IMR-90 (cell line): ENCODE measurements at regions not wholly inside any gene's neighbourhood (a gene's known extent, or its start where the extent isn't known, plus 50 kb on each side); places are given as distances from the start of the nearest gene placed in this dataset.

Experiments used
- ATAC-seq: fragments of 200-7000 bp; cut with Tn5 transposase; 2 replicates; pipeline ENCODE4 v1.9.1; 2020; ENCODE audit warnings: low read depth, mild to moderate bottlenecking, moderate library complexity
- BruUV-seq: library from RNA; stranded (reverse); fragments of 400-500 nt; replicated peaks from 2 replicates; lab custom pipeline; 2021; lab: Mats Ljungman, UMichigan
- CTCF ChIA-PET: fragments of 300-600 bp; formaldehyde crosslinking; extraction: SDS; loops from one replicate; lab custom pipeline; 2021; ENCODE audit warnings: antibody characterized with exemption; lab: Yijun Ruan, JAX
- POLR2A ChIA-PET: fragments of 300-600 bp; sonication (Branson Sonifier 250); formaldehyde crosslinking; loops from one replicate; lab custom pipeline; 2022; ENCODE audit warnings: antibody characterized with exemption; ENCODE audit not compliant: unreplicated experiment; lab: Charles Lee
- DNase-seq: peaks from one replicate; pipeline ENCODE4 v3.0.0; 2013
- H2AFZ ChIP-seq: replicated peaks from 2 replicates; pipeline ENCODE3; 2013; ENCODE audit warnings: low read length, mild to moderate bottlenecking; ENCODE audit not compliant: poor library complexity
- H2AK5ac ChIP-seq: 2 replicates; pipeline ENCODE4 v1.6.1; 2013; ENCODE audit warnings: low read depth, low read length, inconsistent platforms
- H2AK9ac ChIP-seq: replicated peaks from 2 replicates; pipeline ENCODE3; 2013; ENCODE audit warnings: mild to moderate bottlenecking, low read depth, low read length, moderate library complexity; ENCODE audit not compliant: poor library complexity
- H2BK120ac ChIP-seq: 2 replicates; pipeline ENCODE4 v1.6.1; 2013; ENCODE audit warnings: low read depth, low read length, inconsistent platforms
- H2BK15ac ChIP-seq: 3 replicates; pipeline ENCODE4 v1.6.1; 2013; ENCODE audit warnings: low read depth, low read length, inconsistent platforms
- H2BK20ac ChIP-seq: 2 replicates; pipeline ENCODE4 v1.6.1; 2013; ENCODE audit warnings: low read depth, mild to moderate bottlenecking, inconsistent platforms, low read length, moderate library complexity
- H2BK5ac ChIP-seq: 2 replicates; pipeline ENCODE4 v1.6.1; 2013; ENCODE audit warnings: mild to moderate bottlenecking, low read depth, low read length, inconsistent platforms; ENCODE audit not compliant: poor library complexity, severe bottlenecking
- H3K14ac ChIP-seq: replicated peaks from 2 replicates; pipeline ENCODE4 v1.6.1; 2013; ENCODE audit warnings: low read depth, low read length, inconsistent platforms
- H3K18ac ChIP-seq: 2 replicates; pipeline ENCODE4 v1.6.1; 2013; ENCODE audit warnings: low read depth, low read length, control low read depth
- H3K23ac ChIP-seq: 2 replicates; pipeline ENCODE4 v1.6.1; 2013; ENCODE audit warnings: low read depth, low read length, inconsistent platforms
- H3K27ac ChIP-seq: 2 replicates; pipeline ENCODE4 v1.5.1; 2013; ENCODE audit warnings: mild to moderate bottlenecking, control low read depth, low read length; ENCODE audit not compliant: insufficient read depth
- H3K27me3 ChIP-seq: 2 replicates; pipeline ENCODE4 v1.6.1; 2013; ENCODE audit warnings: low read length; ENCODE audit not compliant: control insufficient read depth, insufficient read depth
- H3K36me3 ChIP-seq: 2 replicates; pipeline ENCODE4 v1.6.1; 2013; ENCODE audit warnings: low read length, mixed read lengths; ENCODE audit not compliant: control insufficient read depth, insufficient read depth
- H3K4ac ChIP-seq: 2 replicates; pipeline ENCODE4 v1.6.1; 2013; ENCODE audit warnings: low read depth, low read length, inconsistent platforms
- H3K4me1 ChIP-seq: 2 replicates; pipeline ENCODE4 v1.6.1; 2013; ENCODE audit warnings: low read length, mixed read lengths; ENCODE audit not compliant: control insufficient read depth, insufficient read depth
- H3K4me2 ChIP-seq: 2 replicates; pipeline ENCODE4 v1.6.1; 2013; ENCODE audit warnings: low read depth, mild to moderate bottlenecking, control low read depth, low read length, moderate library complexity
- H3K4me3 ChIP-seq: 2 replicates; pipeline ENCODE4 v1.5.1; 2013; ENCODE audit warnings: low read depth, mild to moderate bottlenecking, control low read depth, low read length, moderate library complexity; ENCODE audit not compliant: insufficient read depth
- H3K56ac ChIP-seq: 2 replicates; pipeline ENCODE4 v1.6.1; 2013; ENCODE audit warnings: low read length, inconsistent platforms; ENCODE audit not compliant: insufficient read depth; ENCODE audit errors: extremely low read depth
- H3K79me1 ChIP-seq, 2 experiments: 2 replicates each; pipeline ENCODE4 v1.6.1; 2013; ENCODE audit warnings: low read length in 2 of 2, inconsistent platforms in 1 of 2, low read depth in 1 of 2
- H3K9ac ChIP-seq: 2 replicates; pipeline ENCODE4 v1.6.1; 2013; ENCODE audit warnings: low read depth, low read length, control low read depth
- H3K9me1 ChIP-seq: 2 replicates; pipeline ENCODE4 v1.6.1; 2013; ENCODE audit warnings: low read length, inconsistent platforms; ENCODE audit not compliant: insufficient read depth
- H3K9me3 ChIP-seq: 2 replicates; pipeline ENCODE4 v1.6.1; 2013; ENCODE audit warnings: low read length; ENCODE audit not compliant: control insufficient read depth, insufficient read depth
- H4K20me1 ChIP-seq: 2 replicates; pipeline ENCODE4 v1.6.1; 2013; ENCODE audit warnings: low read length, inconsistent platforms; ENCODE audit not compliant: insufficient read depth
- H4K5ac ChIP-seq: 2 replicates; pipeline ENCODE4 v1.6.1; 2013; ENCODE audit warnings: mild to moderate bottlenecking, low read depth, low read length, control low read depth
- H4K8ac ChIP-seq, 2 experiments: 2 replicates each; pipeline ENCODE4 v1.6.1; 2013; ENCODE audit warnings: low read depth in 2 of 2, low read length in 2 of 2, control low read depth in 1 of 2, inconsistent platforms in 1 of 2
- H4K91ac ChIP-seq: 2 replicates; pipeline ENCODE4 v1.6.1; 2013; ENCODE audit warnings: low read depth, low read length, inconsistent platforms; ENCODE audit not compliant: insufficient read depth
- BHLHE40 ChIP-seq: fragments of 150-350 bp; IDR thresholded peaks from 2 replicates; pipeline ENCODE4 v1.6.1; 2016; ENCODE audit warnings: mild to moderate bottlenecking, low read depth, low read length
- CEBPB ChIP-seq: IDR thresholded peaks from 2 replicates; pipeline ENCODE4 v1.6.1; 2012; ENCODE audit warnings: low read depth, low read length, improper control_type of control experiment
- CHD1 ChIP-seq: IDR thresholded peaks from 2 replicates; pipeline ENCODE4 v1.6.1; 2012; ENCODE audit warnings: low read depth, low read length, improper control_type of control experiment
- FOS ChIP-seq: fragments of 150-350 bp; IDR thresholded peaks from 2 replicates; pipeline ENCODE4 v1.6.1; 2016; ENCODE audit warnings: low read depth, low read length
- MAFK ChIP-seq: IDR thresholded peaks from 2 replicates; pipeline ENCODE4 v1.6.1; 2012; ENCODE audit warnings: low read depth, low read length, improper control_type of control experiment
- MAZ ChIP-seq: IDR thresholded peaks from 2 replicates; pipeline ENCODE4 v1.6.1; 2012; ENCODE audit warnings: low read depth, mild to moderate bottlenecking, low read length, improper control_type of control experiment, moderate library complexity, borderline replicate concordance
- MXI1 ChIP-seq: IDR thresholded peaks from 2 replicates; pipeline ENCODE4 v1.6.1; 2012; ENCODE audit warnings: low read depth, mild to moderate bottlenecking, low read length, moderate library complexity, borderline replicate concordance
- NFE2L2 ChIP-seq: fragments of 150-350 bp; IDR thresholded peaks from 2 replicates; pipeline ENCODE4 v1.6.1; 2016; ENCODE audit warnings: low read depth, mild to moderate bottlenecking, low read length
- POLR2A ChIP-seq: IDR thresholded peaks from 2 replicates; pipeline ENCODE4 v1.6.1; 2012; ENCODE audit warnings: mild to moderate bottlenecking, low read depth, low read length
- RAD21 ChIP-seq: IDR thresholded peaks from 2 replicates; pipeline ENCODE4 v1.6.1; 2012; ENCODE audit warnings: low read length, improper control_type of control experiment
- RCOR1 ChIP-seq: IDR thresholded peaks from 2 replicates; pipeline ENCODE4 v1.6.1; 2012; ENCODE audit warnings: mild to moderate bottlenecking, low read length, improper control_type of control experiment; ENCODE audit not compliant: insufficient replicate concordance
- RFX5 ChIP-seq: IDR thresholded peaks from 2 replicates; pipeline ENCODE4 v1.8.0; 2012; ENCODE audit warnings: low read depth, mild to moderate bottlenecking, low read length, moderate library complexity
- SMC3 ChIP-seq: fragments of 150-350 bp; IDR thresholded peaks from 2 replicates; pipeline ENCODE4 v1.6.1; 2016; ENCODE audit warnings: low read depth, mild to moderate bottlenecking, antibody characterized with exemption, low read length, moderate library complexity
- WGBS, 2 experiments: methylation state at CpG; one replicate each; pipeline versions ENCODE4 v1.1.5 to v1.1.7; 2013; ENCODE audit warnings: missing lambda C conversion rate in 2 of 2; ENCODE audit not compliant: insufficient read length in 1 of 2; ENCODE audit errors: extremely low coverage in 2 of 2; 5-methylcytosine and 5-hydroxymethylcytosine counted together
- dilution Hi-C: fragments of 300-500 bp; cut with HindIII; formaldehyde crosslinking; loops from one replicate; pipeline ENCODE4 v1.14.3; 2018; ENCODE audit warnings: low sequenced_read_pairs; ENCODE audit not compliant: unreplicated experiment
- in situ Hi-C: fragments of 300-500 bp; cut with MboI; formaldehyde crosslinking; loops from 3 replicates; pipeline ENCODE4 v1.14.3; 2019; ENCODE audit warnings: low sequenced_read_pairs, inconsistent platforms, mixed read lengths
- intact Hi-C: fragments of 100-400 bp; cut with micrococcal nuclease; formaldehyde crosslinking; loops from 2 replicates; pipeline ENCODE4 v1.10.0; 2022
- TF ChIP-seq, protein P1 (sequence below): fragments of 150-350 bp; IDR thresholded peaks from 2 replicates; pipeline ENCODE4 v1.6.1; 2016; ENCODE audit warnings: low read depth, mild to moderate bottlenecking, low read length, moderate library complexity, borderline replicate concordance
- TF ChIP-seq, protein P2 (sequence below): fragments of 150-350 bp; IDR thresholded peaks from 2 replicates; pipeline ENCODE4 v1.6.1; 2017; ENCODE audit warnings: mild to moderate bottlenecking, antibody characterized with exemption, low read length, low read depth
- TF ChIP-seq, protein P3 (sequence below): conservative IDR thresholded peaks from 2 replicates; pipeline ENCODE4 v1.5.1; 2012; ENCODE audit warnings: mild to moderate bottlenecking, low read depth, low read length, improper control_type of control experiment

DNA sequence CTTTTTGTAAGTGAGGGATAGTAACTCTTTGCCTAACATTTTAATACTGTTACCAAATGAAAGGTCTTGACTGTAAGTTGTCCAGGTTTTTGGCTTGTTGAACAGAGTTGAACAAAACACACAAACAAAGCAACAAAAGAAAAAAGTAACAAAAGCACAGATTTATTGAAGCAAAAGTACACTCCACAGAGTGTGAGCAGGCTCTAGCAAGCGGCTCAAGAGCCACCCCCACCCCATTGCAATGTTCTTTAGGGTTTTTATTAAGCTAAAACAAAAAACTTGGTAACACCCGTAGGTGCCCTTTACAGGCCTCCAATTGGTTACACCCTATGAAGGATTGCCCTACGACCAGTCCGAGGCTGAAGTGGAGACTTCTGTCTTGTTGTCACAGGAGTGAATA is 197.4 kb upstream of the MAP3K1 start:
- Histone ChIP-seq H2AK5ac (no peak overlapping the region), H2BK5ac (no peak overlapping the region), H2BK20ac (no peak overlapping the region), H3K9me1 (no peaks in the 10 kb centered on the region), H2BK15ac (no peak overlapping the region), H2AFZ (no peak overlapping the region), H3K27ac (no peak overlapping the region), H3K36me3 (no peaks in the 10 kb centered on the region), H3K18ac (no peak overlapping the region), H3K14ac (no peak overlapping the region), H2AK9ac (no peak overlapping the region), H3K4me2 (no peak overlapping the region), H4K20me1 (no peaks in the 10 kb centered on the region), H4K91ac (no peak overlapping the region), H3K4me3 (no peak overlapping the region), H4K5ac (no peak overlapping the region), H3K4ac (no peak overlapping the region), H3K79me1 (no peaks in the 10 kb centered on the region), H3K56ac (no peak overlapping the region), H3K9ac (no peak overlapping the region), H3K9me3 (peaks cover 13% of the 10 kb centered on the region), H4K8ac (no peak overlapping the region), H3K4me1 (peaks cover 12% of the 10 kb centered on the region), H2BK120ac (no peak overlapping the region), H3K23ac (no peak overlapping the region), H3K27me3 (no peaks in the 10 kb centered on the region)
- in situ Hi-C loops: no loop called here
- DNase-seq (no peak), ATAC-seq (no peak)
- dilution Hi-C loops: no loop called here
- CTCF ChIA-PET: no interaction called here
- no TSS peak for BruUV-seq
- intact Hi-C loops: no loop called here
- TF ChIP-seq CHD1 (no peak), MXI1 (no peak), RAD21 (no peak), RCOR1 (no peak), SMC3 (no peak), MAZ (no peak), POLR2A (no peak), BHLHE40 (no peak), RFX5 (no peak), NFE2L2 (no peak), FOS (no peak), MAFK (no peak), CEBPB (no peak)
- TF ChIP-seq, protein P1, sequence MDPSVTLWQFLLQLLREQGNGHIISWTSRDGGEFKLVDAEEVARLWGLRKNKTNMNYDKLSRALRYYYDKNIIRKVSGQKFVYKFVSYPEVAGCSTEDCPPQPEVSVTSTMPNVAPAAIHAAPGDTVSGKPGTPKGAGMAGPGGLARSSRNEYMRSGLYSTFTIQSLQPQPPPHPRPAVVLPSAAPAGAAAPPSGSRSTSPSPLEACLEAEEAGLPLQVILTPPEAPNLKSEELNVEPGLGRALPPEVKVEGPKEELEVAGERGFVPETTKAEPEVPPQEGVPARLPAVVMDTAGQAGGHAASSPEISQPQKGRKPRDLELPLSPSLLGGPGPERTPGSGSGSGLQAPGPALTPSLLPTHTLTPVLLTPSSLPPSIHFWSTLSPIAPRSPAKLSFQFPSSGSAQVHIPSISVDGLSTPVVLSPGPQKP: no peak
- TF ChIP-seq, protein P2, sequence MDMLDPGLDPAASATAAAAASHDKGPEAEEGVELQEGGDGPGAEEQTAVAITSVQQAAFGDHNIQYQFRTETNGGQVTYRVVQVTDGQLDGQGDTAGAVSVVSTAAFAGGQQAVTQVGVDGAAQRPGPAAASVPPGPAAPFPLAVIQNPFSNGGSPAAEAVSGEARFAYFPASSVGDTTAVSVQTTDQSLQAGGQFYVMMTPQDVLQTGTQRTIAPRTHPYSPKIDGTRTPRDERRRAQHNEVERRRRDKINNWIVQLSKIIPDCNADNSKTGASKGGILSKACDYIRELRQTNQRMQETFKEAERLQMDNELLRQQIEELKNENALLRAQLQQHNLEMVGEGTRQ: no peak
- TF ChIP-seq, protein P3, sequence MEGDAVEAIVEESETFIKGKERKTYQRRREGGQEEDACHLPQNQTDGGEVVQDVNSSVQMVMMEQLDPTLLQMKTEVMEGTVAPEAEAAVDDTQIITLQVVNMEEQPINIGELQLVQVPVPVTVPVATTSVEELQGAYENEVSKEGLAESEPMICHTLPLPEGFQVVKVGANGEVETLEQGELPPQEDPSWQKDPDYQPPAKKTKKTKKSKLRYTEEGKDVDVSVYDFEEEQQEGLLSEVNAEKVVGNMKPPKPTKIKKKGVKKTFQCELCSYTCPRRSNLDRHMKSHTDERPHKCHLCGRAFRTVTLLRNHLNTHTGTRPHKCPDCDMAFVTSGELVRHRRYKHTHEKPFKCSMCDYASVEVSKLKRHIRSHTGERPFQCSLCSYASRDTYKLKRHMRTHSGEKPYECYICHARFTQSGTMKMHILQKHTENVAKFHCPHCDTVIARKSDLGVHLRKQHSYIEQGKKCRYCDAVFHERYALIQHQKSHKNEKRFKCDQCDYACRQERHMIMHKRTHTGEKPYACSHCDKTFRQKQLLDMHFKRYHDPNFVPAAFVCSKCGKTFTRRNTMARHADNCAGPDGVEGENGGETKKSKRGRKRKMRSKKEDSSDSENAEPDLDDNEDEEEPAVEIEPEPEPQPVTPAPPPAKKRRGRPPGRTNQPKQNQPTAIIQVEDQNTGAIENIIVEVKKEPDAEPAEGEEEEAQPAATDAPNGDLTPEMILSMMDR: no peak
- POLR2A ChIA-PET: no interaction called here
- 100% methylated on average over 2 of the region's 4 CpGs; no CpG with 5 or more reads in 1 of the 2 experiments for WGBS, 2 experiments
